ENCODE measurements at regions not wholly inside any gene's neighbourhood (a gene's known extent, or its start where the extent isn't known, plus 50 kb on each side); places are given as distances from the start of the nearest gene placed in this dataset.

DNA sequence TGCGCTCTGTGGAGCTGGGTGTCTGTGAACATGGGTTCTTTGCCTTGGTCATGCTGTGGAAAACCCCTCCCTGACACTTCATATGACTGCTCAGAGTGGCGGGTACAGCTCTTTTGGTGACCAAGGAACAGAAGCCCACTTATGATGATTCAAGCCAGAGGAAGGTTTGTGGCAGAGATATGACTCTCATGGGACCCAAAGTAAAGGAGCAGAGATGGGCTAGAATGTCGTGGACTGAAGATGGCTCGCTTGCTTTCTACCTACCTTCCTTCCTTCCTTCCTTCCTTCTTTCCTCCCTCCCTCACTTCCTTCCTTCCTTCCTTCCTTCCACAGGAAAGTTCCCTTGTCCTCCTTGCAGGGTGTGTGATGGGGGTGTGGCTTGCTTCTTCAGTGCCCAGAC lies 169.7 kb upstream of the IRX3 start:
- WGBS, 2 donors, result 73 to 83% methylated on average over 4 of the region's 4 CpGs
- ATAC-seq (ENCODE audit: insufficient read depth, low FRiP score) (no peak), DNase-seq (no peak)
- H3K4me1 ChIP-seq (ENCODE audit: control insufficient read depth in 5 of 5, insufficient read depth in 5 of 5, low read length in 5 of 5), result peaks cover 0 to 20% (median 2%) of the 10 kb centered on the region in 5 donors
- no peaks in the 10 kb centered on the region for H3K36me3 ChIP-seq (ENCODE audit: control insufficient read depth in 4 of 4, insufficient read depth in 4 of 4, low read length in 4 of 4)
- H3K4me3 ChIP-seq, result no peak overlapping the region
- H3K27me3 ChIP-seq (ENCODE audit: control insufficient read depth in 3 of 3, insufficient read depth in 3 of 3, low read length in 2 of 3), result peaks cover 0 to 36% (median 16%) of the 10 kb centered on the region in 3 donors
- no peak overlapping the region for H3K9ac ChIP-seq (ENCODE audit: insufficient read depth in 1 of 2, low read length in 2 of 2)
- no peak overlapping the region for H3K27ac ChIP-seq (ENCODE audit: low read depth in 1 of 2, low read length in 1 of 2)
- no peak for TF ChIP-seq CTCF (IDR thresholded peaks at IDR 0.05; ENCODE audit: control extremely low read depth, extremely low read depth)
- H3K9me3 ChIP-seq (ENCODE audit: control insufficient read depth in 4 of 4, insufficient read depth in 3 of 4, low read length in 3 of 4), result no peaks in the 10 kb centered on the region

GRCh38 chr16:54455030-54455725 lies 168.6 kb upstream of the IRX3 start:
- no peak overlapping the region for H3K27ac ChIP-seq (ENCODE audit: low read depth in 1 of 2, low read length in 1 of 2)
- WGBS, 2 donors, result 70 to 71% methylated on average over 12 of the region's 12 CpGs
- no peak for TF ChIP-seq CTCF (IDR thresholded peaks at IDR 0.05; ENCODE audit: control extremely low read depth, extremely low read depth)

DNA sequence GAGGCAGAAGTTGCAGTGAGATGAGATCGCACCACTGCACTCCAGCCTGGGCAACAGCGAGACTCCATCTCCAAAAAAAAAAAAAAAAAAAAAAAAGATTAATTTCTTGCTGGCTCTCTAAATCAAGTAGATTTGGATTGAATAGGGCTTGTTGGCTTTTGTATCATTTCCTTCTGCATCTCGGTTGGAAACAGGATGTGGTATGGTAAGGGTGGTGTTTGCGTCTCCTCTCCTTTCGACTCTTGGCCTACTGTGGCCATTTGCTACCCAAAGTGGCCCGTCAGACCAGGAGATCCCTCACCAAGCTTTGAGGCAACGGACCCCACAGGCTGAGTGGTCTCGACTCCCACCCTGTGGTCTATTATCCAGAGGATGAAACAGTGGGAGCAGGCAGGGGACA lies 168.0 kb upstream of the IRX3 start:
- 64 to 75% methylated on average over 8 of the region's 8 CpGs for WGBS, 2 donors
- DNase-seq, result no peak
- TF ChIP-seq CTCF (IDR thresholded peaks at IDR 0.05; ENCODE audit: control extremely low read depth, extremely low read depth), result no peak
- no peaks in the 10 kb centered on the region for H3K36me3 ChIP-seq (ENCODE audit: control insufficient read depth in 4 of 4, insufficient read depth in 4 of 4, low read length in 4 of 4)
- H3K27ac ChIP-seq (ENCODE audit: low read depth in 1 of 2, low read length in 1 of 2), result no peak overlapping the region
- H3K9me3 ChIP-seq (ENCODE audit: control insufficient read depth in 4 of 4, insufficient read depth in 3 of 4, low read length in 3 of 4), result no peaks in the 10 kb centered on the region
- no peak for ATAC-seq (ENCODE audit: insufficient read depth, low FRiP score)
- no peak overlapping the region for H3K4me3 ChIP-seq
- no peak overlapping the region for H3K9ac ChIP-seq (ENCODE audit: insufficient read depth in 1 of 2, low read length in 2 of 2)
- H3K4me1 ChIP-seq (ENCODE audit: control insufficient read depth in 5 of 5, insufficient read depth in 5 of 5, low read length in 5 of 5), result peaks cover 0 to 3% (median 0%) of the 10 kb centered on the region in 5 donors
- peaks cover 0 to 36% (median 16%) of the 10 kb centered on the region in 3 donors for H3K27me3 ChIP-seq (ENCODE audit: control insufficient read depth in 3 of 3, insufficient read depth in 3 of 3, low read length in 2 of 3)

More at GRCh38 chr16:54455030-54455725, 168.6 kb upstream of the IRX3 start:
- ATAC-seq (ENCODE audit: insufficient read depth, low FRiP score), result no peak
- peaks cover 0 to 36% (median 16%) of the 10 kb centered on the region in 3 donors for H3K27me3 ChIP-seq (ENCODE audit: control insufficient read depth in 3 of 3, insufficient read depth in 3 of 3, low read length in 2 of 3)
- H3K9me3 ChIP-seq (ENCODE audit: control insufficient read depth in 4 of 4, insufficient read depth in 3 of 4, low read length in 3 of 4), result no peaks in the 10 kb centered on the region
- no peak for DNase-seq
- no peak overlapping the region for H3K4me3 ChIP-seq
- H3K9ac ChIP-seq (ENCODE audit: insufficient read depth in 1 of 2, low read length in 2 of 2), result no peak overlapping the region
- peaks cover 0 to 9% (median 2%) of the 10 kb centered on the region in 5 donors for H3K4me1 ChIP-seq (ENCODE audit: control insufficient read depth in 5 of 5, insufficient read depth in 5 of 5, low read length in 5 of 5)
- H3K36me3 ChIP-seq (ENCODE audit: control insufficient read depth in 4 of 4, insufficient read depth in 4 of 4, low read length in 4 of 4), result no peaks in the 10 kb centered on the region
